PC-9 (cell line): ENCODE measurements at regions not wholly inside any gene's neighbourhood (a gene's known extent, or its start where the extent isn't known, plus 50 kb on each side); places are given as distances from the start of the nearest gene placed in this dataset.

Experiments used
- BruUV-seq: library from RNA; stranded (reverse); fragments of 400-500 nt; replicated peaks from 2 replicates; lab custom pipeline; 2021; lab: Mats Ljungman, UMichigan
- CTCF ChIA-PET: fragments of 300-600 bp; sonication (Branson Sonifier 250); formaldehyde crosslinking; loops from one replicate; lab custom pipeline; 2022; ENCODE audit warnings: antibody characterized with exemption; lab: Charles Lee
- POLR2A ChIA-PET: fragments of 300-600 bp; sonication (Branson Sonifier 250); formaldehyde crosslinking; loops from one replicate; lab custom pipeline; 2022; ENCODE audit warnings: antibody characterized with exemption; ENCODE audit not compliant: unreplicated experiment; lab: Charles Lee
- DNase-seq, 2 experiments: peaks; one replicate each; pipeline versions ENCODE4 v3.0.0 to v3.0.0-alpha.2; 2015 to 2022; ENCODE audit warnings: mixed read lengths in 1 of 2
- H2AFZ ChIP-seq: fragments of 200-600 bp; sonication (generic); 2 replicates; pipeline ENCODE4 v1.8.1; 2017; ENCODE audit warnings: antibody characterized with exemption
- H3F3A ChIP-seq: fragments of 200-600 bp; sonication (generic); 2 replicates; pipeline ENCODE4 v1.8.1; 2017; ENCODE audit warnings: antibody characterized with exemption, mild to moderate bottlenecking, low read depth; ENCODE audit not compliant: insufficient read depth
- H3K27ac ChIP-seq: fragments of 200-600 bp; sonication (generic); 2 replicates; pipeline ENCODE4 v1.6.1; 2016; ENCODE audit warnings: mixed run types
- H3K27me3 ChIP-seq: fragments of 200-600 bp; sonication (generic); 2 replicates; pipeline ENCODE4 v1.6.1; 2016; ENCODE audit warnings: low read depth, mixed run types; ENCODE audit not compliant: insufficient read depth
- H3K36me3 ChIP-seq: fragments of 200-600 bp; sonication (generic); 2 replicates; pipeline ENCODE4 v1.6.1; 2016; ENCODE audit warnings: low read depth, mixed run types
- H3K4me1 ChIP-seq: fragments of 200-600 bp; sonication (generic); replicated peaks from 2 replicates; pipeline ENCODE4 v1.6.1; 2016; ENCODE audit warnings: mixed run types; ENCODE audit not compliant: insufficient read depth
- H3K4me2 ChIP-seq: fragments of 200-600 bp; sonication (generic); 2 replicates; pipeline ENCODE4 v1.6.1; 2017; ENCODE audit warnings: mixed run types
- H3K4me3 ChIP-seq: fragments of 200-600 bp; sonication (generic); 2 replicates; pipeline ENCODE4 v1.6.1; 2016; ENCODE audit warnings: mixed run types
- H3K79me2 ChIP-seq: fragments of 200-600 bp; sonication (generic); 2 replicates; pipeline ENCODE4 v1.6.1; 2017; ENCODE audit warnings: low read depth, mixed run types
- H3K9me2 ChIP-seq: fragments of 200-600 bp; sonication (generic); 2 replicates; pipeline ENCODE4 v1.8.1; 2017; ENCODE audit warnings: mild to moderate bottlenecking; ENCODE audit not compliant: insufficient read depth
- H3K9me3 ChIP-seq: fragments of 200-600 bp; sonication (generic); 2 replicates; pipeline ENCODE4 v1.8.1; 2016; ENCODE audit warnings: low read depth; ENCODE audit not compliant: insufficient read depth
- H4K20me1 ChIP-seq: fragments of 200-600 bp; sonication (generic); 2 replicates; pipeline ENCODE4 v1.8.1; 2017; ENCODE audit not compliant: insufficient read depth
- CTCF ChIP-seq: fragments of 200-600 bp; sonication (generic); conservative IDR thresholded peaks from 2 replicates; pipeline ENCODE4 v1.6.1; 2017; ENCODE audit warnings: mixed run types, antibody characterized with exemption, mild to moderate bottlenecking, moderate library complexity
- EZH2 ChIP-seq: fragments of 200-600 bp; sonication (generic); IDR thresholded peaks from 2 replicates; pipeline ENCODE4 v1.8.0; 2017; ENCODE audit warnings: antibody characterized with exemption, low read depth
- intact Hi-C: fragments of 100-400 bp; cut with micrococcal nuclease; formaldehyde crosslinking; loops from one replicate; pipeline ENCODE4 v1.10.0; 2022; ENCODE audit not compliant: unreplicated experiment

GRCh38 chr22:47990481-47990880 lies 1228.0 kb downstream of the TBC1D22A start:
- Histone ChIP-seq H3K9me3 (no peaks in the 10 kb centered on the region; the same call in 1 of the 2 replicates), H3K36me3 (no peaks in the 10 kb centered on the region), H2AFZ (no peak overlapping the region), H3K4me3 (no peak overlapping the region), H3K27ac (no peak overlapping the region), H3F3A (no peaks in the 10 kb centered on the region), H3K4me2 (no peak overlapping the region), H3K9me2 (no peaks in the 10 kb centered on the region), H3K79me2 (no peaks in the 10 kb centered on the region), H4K20me1 (no peaks in the 10 kb centered on the region), H3K27me3 (peaks cover 49% of the 10 kb centered on the region), H3K4me1 (no peaks in the 10 kb centered on the region)
- ChIA-PET CTCF (no interaction called here), POLR2A (no interaction called here)
- TF ChIP-seq EZH2 (no peak), CTCF (no peak)
- BruUV-seq: no TSS peak
- intact Hi-C loops: no loop called here
- no peak for DNase-seq

GRCh38 chr22:47987885-47988515 lies 1225.5 kb downstream of the TBC1D22A start:
- H3K4me2 ChIP-seq: no peak overlapping the region
- no TSS peak for BruUV-seq
- H3K9me2 ChIP-seq: no peaks in the 10 kb centered on the region
- no peaks in the 10 kb centered on the region for H3K36me3 ChIP-seq
- H2AFZ ChIP-seq: no peak overlapping the region
- H3F3A ChIP-seq: no peaks in the 10 kb centered on the region
- H3K4me3 ChIP-seq: no peak overlapping the region
- TF ChIP-seq CTCF: no peak
- no peak for TF ChIP-seq EZH2
- ChIA-PET CTCF (no interaction called here), POLR2A (no interaction called here)
- peaks cover 25% of the 10 kb centered on the region for H3K27me3 ChIP-seq
- DNase-seq: no peak
- no peaks in the 10 kb centered on the region for H4K20me1 ChIP-seq
- no peak overlapping the region for H3K27ac ChIP-seq
- H3K9me3 ChIP-seq: no peaks in the 10 kb centered on the region; the same call in 1 of the 2 replicates
- intact Hi-C loops: no loop called here
- no peaks in the 10 kb centered on the region for H3K4me1 ChIP-seq
- H3K79me2 ChIP-seq: no peaks in the 10 kb centered on the region

- Histone ChIP-seq H3F3A (no peaks in the 10 kb centered on the region), H3K27ac (no peak overlapping the region), H3K79me2 (no peaks in the 10 kb centered on the region), H3K4me1 (no peaks in the 10 kb centered on the region), H3K27me3 (peaks cover 53% of the 10 kb centered on the region), H3K4me2 (no peak overlapping the region), H3K36me3 (no peaks in the 10 kb centered on the region), H3K4me3 (no peak overlapping the region), H2AFZ (no peak overlapping the region), H3K9me3 (no peaks in the 10 kb centered on the region; the same call in 1 of the 2 replicates), H3K9me2 (no peaks in the 10 kb centered on the region), H4K20me1 (no peaks in the 10 kb centered on the region; the same call in none of the 2 replicates)
- ChIA-PET CTCF (no interaction called here), POLR2A (no interaction called here)
- BruUV-seq: no TSS peak
- intact Hi-C loops: no loop called here
- no peak for TF ChIP-seq CTCF
- TF ChIP-seq EZH2: no peak
- DNase-seq: no peak
These were observed 1213.8 kb downstream of the TBC1D22A start for GRCh38 chr22:47976219-47976618.
